B cell (primary cell): ENCODE measurements at regions not wholly inside any gene's neighbourhood (a gene's known extent, or its start where the extent isn't known, plus 50 kb on each side); places are given as distances from the start of the nearest gene placed in this dataset.

Experiments used
- ATAC-seq: fragments of 200-7000 bp; cut with Tn5 transposase; one replicate; pipeline ENCODE4 v1.10.0; 2021; ENCODE audit warnings: low read depth, mild to moderate bottlenecking, moderate number of reproducible peaks, moderate library complexity
- CTCF ChIA-PET: fragments of 350-600 bp; sonication (Branson Sonifier 250); formaldehyde crosslinking; loops from one replicate; lab custom pipeline; 2021; ENCODE audit warnings: antibody characterized with exemption, inconsistent platforms; lab: Charles Lee
- POLR2A ChIA-PET: fragments of 350-600 bp; sonication (Branson Sonifier 250); formaldehyde crosslinking; loops from one replicate; lab custom pipeline; 2021; ENCODE audit warnings: antibody characterized with exemption; lab: Charles Lee
- DNase-seq: peaks from one replicate; pipeline ENCODE4 v3.0.0; 2013
- H2AFZ ChIP-seq: 2 replicates; pipeline ENCODE4 v1.6.1; 2012; ENCODE audit warnings: mild to moderate bottlenecking, low read depth, low read length; ENCODE audit not compliant: insufficient read depth, poor library complexity, severe bottlenecking
- H3K27ac ChIP-seq, 2 donors: 1 replicate in 1 of 2; 2 replicates in 1 of 2; pipeline ENCODE4 v1.5.1; 2012 to 2013; ENCODE audit warnings: low read length in 2 of 2, mild to moderate bottlenecking in 2 of 2, moderate library complexity in 1 of 2
- H3K27me3 ChIP-seq, 4 experiments: fragments of 200-600 bp in 1 of 4; sonication (generic) in 1 of 4; replicated peaks in 1 of 4; 1 replicate in 2 of 4; 2 replicates in 2 of 4; pipeline versions ENCODE4 v1.6.1 to v1.7.0; 2013 to 2016; ENCODE audit warnings: low read length in 3 of 4, mild to moderate bottlenecking in 2 of 4, mixed read lengths in 1 of 4, moderate library complexity in 1 of 4; ENCODE audit not compliant: insufficient read depth in 4 of 4, control insufficient read depth in 3 of 4; ENCODE audit errors: control extremely low read depth in 1 of 4
- H3K36me3 ChIP-seq, 2 experiments: replicated peaks in 1 of 2; 1 replicate in 1 of 2; 2 replicates in 1 of 2; pipeline versions ENCODE4 v1.6.1 to v1.7.1; 2013; ENCODE audit warnings: low read length in 1 of 2; ENCODE audit not compliant: insufficient read depth in 2 of 2, control insufficient read depth in 1 of 2; ENCODE audit errors: control extremely low read depth in 1 of 2, extremely low read depth in 1 of 2
- H3K4me1 ChIP-seq, 2 donors: fragments of 200-600 bp in 1 of 2; sonication (generic) in 1 of 2; 1 replicate in 1 of 2; 2 replicates in 1 of 2; pipeline versions ENCODE4 v1.5.1 to v1.6.1; 2013 to 2017; ENCODE audit warnings: low read length in 2 of 2; ENCODE audit not compliant: control insufficient read depth in 2 of 2, insufficient read depth in 2 of 2
- H3K4me2 ChIP-seq: replicated peaks from 2 replicates; pipeline ENCODE3; 2012; ENCODE audit warnings: mild to moderate bottlenecking, low read depth, low read length; ENCODE audit not compliant: poor library complexity, severe bottlenecking
- H3K4me3 ChIP-seq, 5 experiments: fragments of 200-600 bp in 1 of 5; sonication (generic) in 1 of 5; 1 replicate in 3 of 5; 2 replicates in 2 of 5; pipeline versions ENCODE4 v1.5.1 to v1.7.0; 2011 to 2016; ENCODE audit warnings: low read length in 4 of 5, mild to moderate bottlenecking in 4 of 5, low read depth in 2 of 5, control low read depth in 1 of 5, moderate library complexity in 1 of 5; ENCODE audit not compliant: insufficient read depth in 1 of 5; ENCODE audit errors: control extremely low read depth in 1 of 5, extremely low read depth in 1 of 5
- H3K79me2 ChIP-seq: fragments of 200-600 bp; sonication (generic); one replicate; pipeline ENCODE4 v1.6.0; 2016; ENCODE audit warnings: low read length; ENCODE audit not compliant: control insufficient read depth, insufficient read depth
- H3K9ac ChIP-seq: fragments of 200-600 bp; sonication (generic); 2 replicates; pipeline ENCODE4 v1.6.1; 2017; ENCODE audit warnings: mild to moderate bottlenecking, low read length, moderate library complexity
- H3K9me3 ChIP-seq, 3 donors: one replicate each; pipeline versions ENCODE4 v1.6.1 to v1.7.1; 2013; ENCODE audit warnings: low read length in 2 of 3; ENCODE audit not compliant: control insufficient read depth in 2 of 3, insufficient read depth in 1 of 3; ENCODE audit errors: control extremely low read depth in 1 of 3
- H4K20me1 ChIP-seq: 2 replicates; pipeline ENCODE4 v1.6.0; 2012; ENCODE audit warnings: mild to moderate bottlenecking, low read length; ENCODE audit not compliant: insufficient read depth, control insufficient read depth, poor library complexity, severe bottlenecking
- H3K27ac Mint-ChIP-seq: one replicate; pipeline ENCODE4 v1.8.0; 2021; ENCODE audit warnings: mixed read lengths
- H3K27me3 Mint-ChIP-seq: one replicate; pipeline ENCODE4 v1.8.0; 2021; ENCODE audit warnings: mixed read lengths
- H3K4me1 Mint-ChIP-seq: one replicate; pipeline ENCODE4 v1.8.0; 2021; ENCODE audit warnings: mixed read lengths
- H3K4me3 Mint-ChIP-seq: one replicate; pipeline ENCODE4 v1.8.0; 2021; ENCODE audit warnings: mixed read lengths
- H3K9me3 Mint-ChIP-seq: one replicate; pipeline ENCODE4 v1.8.0; 2022; ENCODE audit warnings: mixed read lengths; ENCODE audit not compliant: insufficient read depth
- CTCF ChIP-seq: fragments of 200-600 bp; IDR thresholded peaks from one replicate; pipeline ENCODE4 v1.8.0; 2022; ENCODE audit warnings: antibody characterized with exemption, mild to moderate bottlenecking
- EZH2 ChIP-seq: IDR thresholded peaks from 2 replicates; pipeline ENCODE4 v1.6.1; 2012; ENCODE audit warnings: borderline replicate concordance, low read depth, mild to moderate bottlenecking, moderate library complexity, low read length; ENCODE audit not compliant: insufficient read depth, poor library complexity, severe bottlenecking
- WGBS: methylation state at CpG from one replicate; pipeline ENCODE4 v1.1.5; 2013; ENCODE audit warnings: missing lambda C conversion rate; ENCODE audit not compliant: insufficient coverage; 5-methylcytosine and 5-hydroxymethylcytosine counted together
- intact Hi-C: fragments of 100-400 bp; cut with micrococcal nuclease; formaldehyde crosslinking; loops from one replicate; pipeline ENCODE4 v1.10.0; 2022

- DNase-seq (no peak), ATAC-seq (no peak)
- Histone ChIP-seq H3K27ac (no peak overlapping the region), H2AFZ (no peak overlapping the region), H4K20me1 (no peaks in the 10 kb centered on the region), H3K4me1 (no peaks in the 10 kb centered on the region), H3K79me2 (no peaks in the 10 kb centered on the region), H3K4me3 (no peak overlapping the region), H3K9me3 (peaks cover 0 to 29% (median 0%) of the 10 kb centered on the region in 3 donors), H3K27me3 (no peaks in the 10 kb centered on the region), H3K9ac (no peak overlapping the region), H3K36me3 (no peaks in the 10 kb centered on the region), H3K4me2 (no peak overlapping the region)
- ChIA-PET CTCF (no interaction called here), POLR2A (no interaction called here)
- TF ChIP-seq CTCF (no peak), EZH2 (no peak)
- no peaks in the 10 kb centered on the region for H3K27me3 Mint-ChIP-seq
- no peak overlapping the region for H3K4me3 Mint-ChIP-seq
- WGBS: 92% methylated on average over 7 of the region's 9 CpGs
- no peak overlapping the region for H3K27ac Mint-ChIP-seq
- peaks cover 2% of the 10 kb centered on the region for H3K9me3 Mint-ChIP-seq
- intact Hi-C loops: no loop called here
- H3K4me1 Mint-ChIP-seq: no peaks in the 10 kb centered on the region
These were observed 199.9 kb upstream of the TCERG1L start for GRCh38 chr10:131511391-131511790.

- ATAC-seq: no peak
- no peaks in the 10 kb centered on the region for H3K36me3 ChIP-seq
- Mint-ChIP-seq H3K27me3 (no peaks in the 10 kb centered on the region), H3K4me1 (no peaks in the 10 kb centered on the region), H3K4me3 (no peak overlapping the region), H3K27ac (no peak overlapping the region), H3K9me3 (peaks cover 2% of the 10 kb centered on the region)
- peaks cover 0 to 37% (median 0%) of the 10 kb centered on the region in 3 donors for H3K9me3 ChIP-seq
- no peak overlapping the region for H3K9ac ChIP-seq
- H4K20me1 ChIP-seq: no peaks in the 10 kb centered on the region
- DNase-seq: no peak
- CTCF ChIA-PET: no interaction called here
- no peak overlapping the region for H3K4me3 ChIP-seq
- WGBS: 100% methylated on average over 6 of the region's 7 CpGs
- H3K79me2 ChIP-seq: no peaks in the 10 kb centered on the region
- no peak overlapping the region for H3K27ac ChIP-seq
- H3K4me1 ChIP-seq: no peaks in the 10 kb centered on the region
- no peaks in the 10 kb centered on the region for H3K27me3 ChIP-seq
- TF ChIP-seq CTCF (no peak), EZH2 (no peak)
- no peak overlapping the region for H3K4me2 ChIP-seq
- POLR2A ChIA-PET: no interaction called here
- intact Hi-C loops: no loop called here
- H2AFZ ChIP-seq: no peak overlapping the region
These were observed 201.3 kb upstream of the TCERG1L start for GRCh38 chr10:131512852-131513251.
